ENCODE measurements at regions not wholly inside any gene's neighbourhood (a gene's known extent, or its start where the extent isn't known, plus 50 kb on each side); places are given as distances from the start of the nearest gene placed in this dataset.

- no peak for TF ChIP-seq ZNF589 (CRISPR knock-in tag; IDR thresholded peaks at IDR 0.05; ENCODE audit: low read depth)
- TF ChIP-seq JUND (IDR thresholded peaks at IDR 0.05; ENCODE audit: borderline replicate concordance, low read depth, low read length) = no peak
- TF ChIP-seq JUND (tag; IDR thresholded peaks at IDR 0.05; ENCODE audit: borderline replicate concordance, low read depth, low read length) = no peak
- TF ChIP-seq L3MBTL2 (IDR thresholded peaks at IDR 0.05) = no peak
- TF ChIP-seq ZBED1 (IDR thresholded peaks at IDR 0.05) = no peak
- TF ChIP-seq EHMT2 (IDR thresholded peaks at IDR 0.05) = no peak
- TF ChIP-seq RAD21 (CRISPR knock-in tag; conservative IDR thresholded peaks at IDR 0.05 in 1 of 2, IDR thresholded peaks at IDR 0.05 in 1 of 2) = no peak
- no peak for TF ChIP-seq ATF7 (IDR thresholded peaks at IDR 0.05)
- no peak for TF ChIP-seq NRF1 (conservative IDR thresholded peaks at IDR 0.05 in 1 of 2, IDR thresholded peaks at IDR 0.05 in 1 of 2)
- TF ChIP-seq ZBTB49 (CRISPR knock-in tag; IDR thresholded peaks at IDR 0.05; ENCODE audit: borderline replicate concordance) = no peak
- no peak for TF ChIP-seq ZSCAN29 (IDR thresholded peaks at IDR 0.05)
Observed at GRCh38 chr1:191895462-191896058, 262.7 kb upstream of the RGS18 start.
